IPS-NIHi7 (cell line): ENCODE measurements at regions not wholly inside any gene's neighbourhood (a gene's known extent, or its start where the extent isn't known, plus 50 kb on each side); places are given as distances from the start of the nearest gene placed in this dataset.
"Not testable (repeated sequence)": the region's sequence is repeated elsewhere in the genome, so short reads cannot be mapped to it uniquely, and the experiment has no call there.

Experiments
- DNase-seq: peaks from one replicate; pipeline ENCODE4 v3.0.0; 2012; ENCODE audit warnings: mixed read lengths; ENCODE audit errors: extremely low spot score

DNA sequence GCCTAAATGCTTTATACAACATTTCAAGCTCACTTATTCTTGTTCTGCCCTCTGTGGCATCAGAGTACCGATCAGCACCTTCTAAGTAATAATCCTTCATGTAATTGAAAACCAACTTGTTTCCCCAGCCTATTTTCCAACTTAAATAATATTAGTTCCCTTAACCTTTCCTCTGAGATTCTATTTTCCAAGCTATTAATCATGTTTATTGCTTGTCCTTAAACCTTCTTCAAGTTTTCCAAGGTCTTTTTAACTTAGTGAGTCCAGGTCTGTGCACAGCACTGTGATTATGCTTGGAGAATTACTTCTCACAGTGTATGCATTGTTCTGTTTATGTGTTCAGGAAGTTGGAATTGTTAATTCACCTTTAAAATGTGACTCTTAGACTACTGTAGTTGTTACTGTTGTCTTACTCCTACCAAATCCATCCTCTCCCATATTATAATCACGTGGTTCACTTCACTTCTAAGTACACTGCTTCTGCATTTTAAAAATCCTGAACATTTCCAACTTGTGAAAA is 1039.3 kb upstream of the FOXG1 start:
- no peak for DNase-seq

GRCh38 chr14:27730204-27730603 is 1036.4 kb upstream of the FOXG1 start:
- DNase-seq: no peak

- DNase-seq: no peak
Observed at GRCh38 chr14:27739657-27740156, 1026.9 kb upstream of the FOXG1 start.

DNA sequence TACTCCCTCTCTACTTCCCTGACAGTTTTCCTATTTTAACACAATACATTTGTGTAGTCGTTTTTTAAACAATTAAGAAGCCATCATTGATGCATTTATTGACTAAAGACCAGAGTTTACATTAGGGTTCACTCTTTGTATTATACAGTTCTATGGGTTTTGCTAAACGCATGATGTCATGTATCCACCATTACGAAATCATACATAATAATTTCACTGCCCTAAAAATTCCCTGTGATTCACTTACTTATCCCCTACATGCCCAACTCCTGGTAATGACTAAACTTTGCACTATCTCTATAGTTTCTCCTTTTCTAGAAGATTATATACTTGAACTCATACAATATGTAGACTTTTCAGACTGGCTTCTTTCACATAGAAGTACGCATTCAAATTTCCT is 1016.5 kb upstream of the FOXG1 start:
- DNase-seq: no peak

DNA sequence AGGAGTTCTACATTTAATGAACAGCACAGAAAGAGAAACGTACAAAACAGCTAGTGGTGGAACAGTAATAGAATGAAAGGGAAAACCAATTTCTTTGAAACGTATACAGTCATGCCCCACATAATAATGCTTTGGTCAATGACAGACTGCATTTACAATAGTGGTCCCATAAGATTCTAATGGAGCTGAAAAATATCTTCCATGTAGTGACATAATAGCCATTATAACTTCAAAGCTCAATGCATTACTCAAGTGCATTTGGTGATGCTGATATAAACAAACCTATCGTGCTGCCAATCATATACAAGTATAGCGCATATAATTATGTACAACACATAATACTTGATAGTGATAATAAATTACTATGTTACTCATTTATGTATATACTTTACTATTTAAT is 1008.9 kb upstream of the FOXG1 start:
- DNase-seq: not testable (repeated sequence)

GRCh38 chr14:27760367-27760766 is 1006.2 kb upstream of the FOXG1 start:
- not testable (repeated sequence) for DNase-seq

DNA sequence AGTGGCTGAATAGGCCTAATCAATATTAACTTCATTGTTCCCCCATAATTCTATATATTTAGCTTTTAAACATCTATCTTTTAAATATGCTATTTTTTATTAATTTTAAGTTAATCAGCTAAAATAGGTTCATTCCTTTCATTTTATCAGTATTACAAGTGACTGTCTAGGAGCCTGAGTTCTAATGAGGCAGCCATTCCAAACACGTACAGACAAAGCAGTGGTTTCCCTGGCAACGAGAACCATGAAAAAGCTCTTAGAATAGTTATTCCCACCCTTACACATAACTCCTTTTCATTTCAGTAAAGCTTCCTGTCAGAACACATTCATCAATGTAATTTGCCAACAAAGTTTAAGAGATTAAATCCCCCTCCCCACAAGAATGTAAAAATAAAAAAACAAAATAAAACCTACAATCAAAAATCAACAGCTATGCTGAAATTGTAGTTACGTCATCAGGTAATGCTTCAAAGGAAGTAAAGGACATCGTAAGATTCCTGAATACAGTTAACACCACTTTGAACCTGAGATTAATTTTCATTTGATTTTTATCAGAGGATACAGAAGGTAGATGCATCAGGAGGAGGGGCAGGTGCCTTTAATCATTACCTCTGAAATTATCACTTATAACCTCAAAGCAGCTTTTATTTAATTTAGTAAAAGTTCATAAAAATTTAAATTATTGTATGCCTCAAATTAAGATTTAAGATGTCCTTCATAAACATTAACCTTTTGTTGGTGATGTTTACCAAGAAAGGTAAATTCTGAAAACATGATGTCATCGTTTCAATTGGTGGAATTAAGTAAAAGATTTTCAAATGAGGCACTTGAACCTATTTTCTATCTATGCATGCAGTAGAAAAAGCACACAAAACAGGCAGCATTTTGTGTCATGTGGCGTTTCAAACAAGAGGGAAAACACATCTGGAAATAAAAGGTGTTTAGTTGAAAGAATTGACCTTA is 967.2 kb upstream of the FOXG1 start:
- DNase-seq: not testable (repeated sequence)

GRCh38 chr14:27817746-27818430 is 948.7 kb upstream of the FOXG1 start:
- DNase-seq: not testable (repeated sequence)

DNA sequence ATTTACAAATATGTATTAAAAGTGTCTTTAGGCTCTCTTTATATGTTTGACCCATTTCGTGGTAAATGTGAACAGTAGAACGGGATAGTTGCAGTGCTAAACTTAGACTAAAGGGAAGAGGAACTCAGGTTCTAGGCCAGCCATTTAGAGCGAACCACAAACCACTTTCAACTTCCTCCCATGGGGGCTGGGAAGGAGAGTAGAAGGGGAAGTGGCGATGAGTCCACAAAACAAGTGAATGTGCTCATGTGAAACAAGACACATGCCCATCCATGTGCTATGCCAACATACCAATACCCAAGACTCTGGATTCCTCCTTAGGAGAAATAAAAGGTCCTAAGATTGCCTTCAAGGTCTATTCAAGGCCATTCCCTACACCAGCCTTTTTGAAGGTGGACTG is 940.4 kb upstream of the FOXG1 start:
- DNase-seq: not testable (repeated sequence)

DNA sequence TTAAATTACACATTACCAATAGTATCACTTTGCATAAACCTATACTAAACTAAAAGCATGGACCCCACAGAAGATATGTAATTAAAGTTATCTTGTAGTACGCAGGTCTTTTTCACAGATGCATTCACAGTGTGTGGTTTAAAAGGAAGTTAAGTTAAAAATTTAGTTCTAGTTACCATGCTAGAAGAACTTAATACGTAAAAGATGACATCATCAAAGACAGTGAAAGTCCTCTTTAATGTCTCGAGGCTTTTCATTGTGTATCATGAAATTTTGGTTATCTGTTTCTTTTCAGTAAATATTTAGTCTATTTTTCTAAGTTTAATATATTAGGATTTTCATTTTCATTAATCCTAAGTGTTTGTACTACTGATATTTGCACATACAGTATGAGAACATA is 934.6 kb upstream of the FOXG1 start:
- not testable (repeated sequence) for DNase-seq

GRCh38 chr14:27833001-27833400 is 933.6 kb upstream of the FOXG1 start:
- DNase-seq: not testable (repeated sequence)

- DNase-seq: no peak
Observed at GRCh38 chr14:27836386-27836785, 930.2 kb upstream of the FOXG1 start.

DNA sequence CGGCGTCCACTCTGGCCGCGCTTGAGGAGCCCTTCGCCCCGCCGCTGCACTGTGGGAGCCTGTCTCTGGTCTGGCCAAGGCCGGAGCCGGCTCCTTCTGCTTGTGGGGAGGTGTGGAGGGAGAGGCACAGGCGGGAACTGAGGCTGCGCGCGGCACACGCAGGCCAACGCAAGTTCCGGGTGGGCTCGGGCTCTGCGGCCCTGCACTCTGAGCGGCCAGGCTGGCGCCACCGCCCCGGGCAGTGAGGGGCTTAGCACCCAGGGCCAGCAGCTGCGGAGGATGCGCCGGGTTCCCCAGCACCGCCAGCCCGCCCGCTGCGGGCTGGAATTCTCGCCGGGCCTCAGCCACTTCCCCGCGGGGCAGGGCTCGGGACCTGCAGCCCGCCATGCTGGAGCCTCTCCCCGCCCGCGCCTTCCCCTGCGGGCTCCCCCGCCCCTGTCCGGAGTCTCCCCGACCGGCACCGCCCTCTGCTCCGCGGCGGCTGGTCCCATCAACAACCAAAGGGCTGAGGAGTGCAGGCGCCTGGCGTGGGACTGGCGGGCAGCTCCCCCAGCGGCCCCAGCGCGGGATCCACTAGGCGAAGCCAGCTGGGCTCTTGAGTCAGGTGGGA is 921.2 kb upstream of the FOXG1 start:
- no peak for DNase-seq

DNA sequence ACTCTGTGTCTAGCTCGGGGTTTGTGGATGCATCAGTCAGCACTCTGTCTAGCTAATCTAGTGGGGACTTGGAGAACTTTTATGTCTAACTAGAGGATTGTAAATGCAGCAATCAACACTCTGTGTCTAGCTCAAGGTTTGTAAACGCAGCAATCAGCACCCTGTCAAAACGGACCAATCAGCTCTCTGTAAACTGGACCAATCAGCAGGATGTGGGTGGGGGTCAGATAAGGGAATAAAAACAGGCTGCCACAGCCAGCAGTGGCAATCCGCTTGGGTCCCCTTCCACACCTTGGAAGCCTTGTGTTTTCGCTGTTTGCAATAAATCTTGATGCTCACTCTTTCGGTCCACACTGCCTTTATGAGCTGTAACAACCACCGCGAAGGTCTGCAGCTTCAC is 920.7 kb upstream of the FOXG1 start:
- DNase-seq: no peak

DNA sequence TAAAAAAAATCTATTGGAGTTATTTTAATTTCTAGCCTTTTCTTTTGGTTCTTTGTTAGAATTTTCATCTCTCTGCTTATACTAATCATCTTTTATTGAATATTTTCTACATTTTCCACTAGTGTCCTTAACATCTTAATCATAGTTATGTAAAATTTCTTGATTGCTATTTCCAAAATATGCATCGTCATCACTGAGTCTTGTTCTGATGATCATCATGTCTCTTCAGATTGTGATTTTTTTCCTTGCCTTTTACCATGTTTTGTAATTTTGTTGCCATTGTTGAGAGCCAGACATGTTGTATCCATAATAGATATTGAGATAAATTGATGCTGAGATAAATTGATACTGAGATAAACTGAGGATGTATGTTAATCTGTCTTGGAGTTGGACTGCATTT is 919.1 kb upstream of the FOXG1 start:
- not testable (repeated sequence) for DNase-seq

DNA sequence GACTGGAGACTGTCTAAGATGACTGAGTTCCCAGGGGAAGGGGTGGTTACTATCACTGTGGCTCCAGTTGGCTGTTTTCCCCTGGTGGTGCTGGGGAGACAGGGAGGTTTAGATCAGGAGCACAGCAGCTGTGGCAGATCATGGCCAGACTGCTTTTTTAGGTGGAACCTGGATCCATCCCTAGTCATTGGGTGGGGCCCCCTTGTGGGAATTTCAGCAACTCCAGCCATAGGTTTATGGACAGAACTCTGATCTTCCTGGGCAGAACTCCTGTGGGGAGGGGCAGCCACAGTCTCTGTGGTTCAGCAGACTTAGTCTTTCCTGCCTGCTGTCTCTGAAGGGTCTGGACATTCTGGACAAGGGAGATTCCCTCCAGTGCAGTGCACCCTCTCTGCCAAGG is 917.4 kb upstream of the FOXG1 start:
- not testable (repeated sequence) for DNase-seq

DNA sequence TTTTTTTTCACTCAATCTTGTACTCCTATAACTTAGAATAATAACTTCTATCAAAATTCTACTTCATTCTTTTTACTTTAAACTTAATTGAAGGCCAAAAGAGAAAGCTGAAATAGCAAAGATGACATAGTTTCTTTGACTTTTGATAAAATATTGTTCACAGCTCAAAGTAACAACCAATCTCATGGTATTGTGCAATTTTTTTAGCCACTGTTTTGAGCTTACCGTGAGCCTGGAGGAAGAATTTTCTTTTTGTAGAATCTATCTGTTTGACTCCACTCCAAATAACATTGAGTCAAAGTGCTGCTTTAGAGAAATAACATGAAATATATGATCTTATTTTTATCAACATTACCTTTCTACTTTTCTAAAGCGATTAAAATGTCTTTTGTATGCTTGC is 903.9 kb upstream of the FOXG1 start:
- DNase-seq: no peak

- DNase-seq: no peak
Observed at GRCh38 chr14:27863166-27863565, 903.4 kb upstream of the FOXG1 start.

- no peak for DNase-seq
Observed at GRCh38 chr14:27881063-27881462, 885.5 kb upstream of the FOXG1 start.

DNA sequence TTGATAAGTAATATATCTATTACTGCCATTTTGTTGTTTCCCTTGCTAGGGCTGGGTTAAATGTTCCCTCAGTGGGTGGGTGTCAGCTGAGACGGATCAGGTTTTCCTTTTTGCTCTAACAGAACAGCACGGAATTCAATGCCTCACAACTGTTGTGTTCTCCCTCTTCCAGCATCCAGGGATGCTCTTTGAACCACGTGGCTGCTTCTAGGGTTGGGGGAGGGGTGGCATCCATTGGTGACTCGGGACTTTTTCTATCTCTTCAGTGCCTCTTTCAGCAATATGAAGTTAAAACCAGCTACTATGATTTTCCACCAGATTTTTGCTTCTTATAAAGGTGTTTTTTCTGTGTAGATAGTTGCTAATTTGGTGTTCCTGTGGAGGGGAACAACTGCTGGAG is 884.9 kb upstream of the FOXG1 start:
- no peak for DNase-seq

- no peak for DNase-seq
Observed at GRCh38 chr14:27886256-27886655, 880.3 kb upstream of the FOXG1 start.

DNA sequence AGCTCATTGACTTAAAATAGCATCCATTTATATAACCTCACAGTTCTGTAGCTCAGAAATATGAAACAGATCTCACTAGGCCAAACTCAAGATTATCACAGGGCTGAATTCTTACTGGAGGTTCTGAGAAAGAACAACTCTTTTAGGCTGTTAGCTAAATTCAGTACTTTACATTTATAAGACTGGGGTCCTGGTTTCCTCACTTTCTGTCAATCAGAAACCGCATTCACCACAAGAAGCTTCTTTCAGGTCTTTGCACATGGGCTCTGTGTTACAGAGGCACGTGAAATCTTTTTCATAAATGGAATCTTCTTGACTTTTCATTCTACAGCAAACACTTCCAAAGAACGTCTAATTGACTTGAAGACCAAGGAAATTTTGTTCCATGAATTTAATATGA is 876.3 kb upstream of the FOXG1 start:
- DNase-seq: no peak
